GM19372 (cell line): ENCODE measurements at regions not wholly inside any gene's neighbourhood (a gene's known extent, or its start where the extent isn't known, plus 50 kb on each side); places are given as distances from the start of the nearest gene placed in this dataset.

ENCODE experiments used
- ATAC-seq: cut with Tn5 transposase; IDR thresholded peaks from one replicate; pipeline ENCODE4 v1.9.1; 2021; ENCODE audit warnings: mild to moderate bottlenecking, low read depth, moderate library complexity; ENCODE audit not compliant: unreplicated experiment

DNA sequence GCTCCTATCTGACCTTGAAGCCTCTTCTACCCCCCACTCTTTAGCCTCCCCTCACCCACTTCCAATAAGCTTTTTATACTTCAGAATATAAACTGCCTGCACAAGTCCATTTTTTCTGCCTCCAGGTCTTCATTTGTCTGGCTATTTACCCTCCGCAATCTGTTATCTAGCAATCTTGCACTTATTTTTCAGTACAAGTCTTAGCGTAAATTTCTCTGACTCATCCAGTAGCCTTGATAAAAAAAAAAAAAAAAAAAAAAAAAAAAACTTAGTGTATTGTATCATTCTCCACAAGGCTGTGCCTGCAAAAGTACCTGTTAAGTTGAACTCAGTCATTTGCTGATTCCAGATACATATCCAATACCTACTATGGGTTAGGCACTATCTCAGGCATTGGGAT is 219.5 kb upstream of the DKK2 start:
- no peak for ATAC-seq

DNA sequence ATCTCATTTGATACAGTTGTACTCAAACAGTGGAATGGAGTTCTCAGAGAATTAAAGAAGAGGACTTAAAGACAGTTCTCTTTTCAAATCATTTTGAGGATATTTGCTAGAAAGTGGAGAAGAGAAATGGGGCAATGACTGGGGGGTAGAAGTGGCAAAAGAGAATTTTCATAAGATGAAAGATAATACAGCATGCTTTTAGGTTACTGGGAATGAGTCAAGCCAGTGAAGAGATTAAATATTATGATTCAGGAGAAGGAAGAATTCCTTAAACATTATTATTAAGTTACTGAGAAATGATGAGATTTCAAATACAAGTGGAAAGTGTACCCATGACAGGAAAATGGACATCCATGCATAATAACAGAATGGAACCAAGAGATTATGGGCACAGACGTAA is 219.0 kb upstream of the DKK2 start:
- ATAC-seq: no peak

DNA sequence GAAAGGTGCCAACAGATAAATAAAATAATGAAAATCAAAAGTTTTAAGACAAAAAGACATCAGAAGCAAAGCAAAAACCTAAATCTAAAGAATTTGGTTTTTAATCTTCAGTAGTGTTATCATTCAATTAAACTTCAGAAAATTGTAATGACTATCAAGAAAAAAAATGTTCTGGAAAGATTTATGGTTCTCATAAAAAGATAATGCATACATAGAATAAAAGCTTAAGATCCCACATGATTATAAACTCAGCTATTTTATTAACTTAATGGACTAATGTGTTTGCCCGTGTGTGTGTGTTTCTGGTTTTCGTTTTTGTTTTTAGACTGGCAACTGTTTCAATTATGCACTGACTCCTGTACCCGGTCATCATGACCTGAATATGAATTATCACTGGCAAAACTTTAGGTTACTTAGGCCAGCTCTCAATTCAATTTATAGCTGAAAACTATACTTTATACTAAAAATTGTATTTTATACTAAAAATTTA is 217.5 kb upstream of the DKK2 start:
- no peak for ATAC-seq

DNA sequence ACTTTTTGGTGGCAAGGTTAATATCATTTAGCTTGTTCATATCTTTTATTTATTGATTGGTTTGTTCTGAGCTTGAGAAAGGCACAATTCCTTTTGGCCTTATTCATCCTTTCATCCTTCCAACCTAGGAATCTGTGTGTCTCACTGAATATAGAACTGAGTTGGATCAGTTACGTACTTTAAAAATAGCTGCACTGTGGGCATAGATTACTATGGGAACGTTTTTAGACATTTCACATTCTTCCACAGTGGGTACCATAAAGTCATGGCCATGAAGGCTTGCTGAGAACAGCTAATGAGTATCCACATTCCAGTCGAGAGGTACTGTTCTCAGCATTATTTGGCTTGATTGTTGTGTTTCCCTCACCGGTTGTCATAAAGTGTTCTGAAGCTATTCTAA is 217.0 kb upstream of the DKK2 start:
- ATAC-seq: no peak

DNA sequence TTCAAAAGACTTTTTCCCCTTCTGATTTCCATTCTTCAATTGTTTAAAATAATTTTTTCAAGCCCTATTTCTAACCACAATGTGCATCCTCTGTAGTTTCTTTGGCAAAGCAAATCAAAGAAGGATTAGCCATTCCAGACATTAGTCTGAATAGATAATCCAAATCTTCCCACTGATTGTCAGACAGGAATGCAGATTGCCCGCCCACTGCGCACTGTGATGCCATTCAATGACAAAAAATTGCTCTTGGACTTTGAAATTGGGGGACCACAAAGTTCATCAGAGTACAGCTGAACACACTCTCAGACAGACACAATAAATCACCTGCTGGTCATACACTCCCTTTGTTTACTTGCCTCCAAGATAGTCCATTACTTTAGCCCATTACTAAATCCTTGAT is 216.5 kb upstream of the DKK2 start:
- no peak for ATAC-seq

DNA sequence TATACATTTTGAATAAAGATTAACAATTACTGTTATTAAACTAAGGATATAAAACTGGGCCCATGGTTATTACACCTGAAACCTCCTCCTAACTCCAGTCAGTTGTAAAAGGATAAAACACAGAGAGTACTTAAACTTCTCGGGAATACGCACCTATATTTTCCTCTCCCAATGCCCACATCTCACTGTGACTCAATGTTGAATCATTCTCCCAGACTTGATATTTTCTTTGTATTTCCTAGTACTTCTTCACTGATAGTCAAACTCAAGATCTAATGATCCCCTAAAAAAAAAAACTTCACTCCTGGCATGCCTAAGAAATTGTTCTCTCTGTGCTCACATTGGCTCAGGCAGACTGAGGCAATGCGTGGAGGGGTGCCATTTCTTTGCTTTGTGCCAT is 212.5 kb upstream of the DKK2 start:
- ATAC-seq: no peak

DNA sequence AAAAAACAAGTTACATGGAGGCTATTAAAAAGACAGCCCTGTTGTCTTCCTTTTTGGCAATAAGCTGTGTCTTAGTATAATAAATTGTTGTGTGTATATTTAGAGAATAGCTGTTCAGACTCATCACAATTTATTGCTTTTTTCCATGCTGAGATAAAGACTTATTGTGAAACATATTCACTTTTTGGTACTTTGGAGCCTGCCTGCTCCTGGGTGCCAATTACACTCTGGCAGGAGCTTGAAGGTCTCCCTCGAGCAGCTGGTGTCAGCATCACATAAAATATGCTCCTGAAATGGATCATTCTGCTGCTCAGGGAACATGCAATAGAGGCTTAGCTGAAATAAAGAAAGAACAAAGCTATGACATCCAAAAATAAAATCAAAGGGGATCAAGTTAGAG is 211.6 kb upstream of the DKK2 start:
- no peak for ATAC-seq

DNA sequence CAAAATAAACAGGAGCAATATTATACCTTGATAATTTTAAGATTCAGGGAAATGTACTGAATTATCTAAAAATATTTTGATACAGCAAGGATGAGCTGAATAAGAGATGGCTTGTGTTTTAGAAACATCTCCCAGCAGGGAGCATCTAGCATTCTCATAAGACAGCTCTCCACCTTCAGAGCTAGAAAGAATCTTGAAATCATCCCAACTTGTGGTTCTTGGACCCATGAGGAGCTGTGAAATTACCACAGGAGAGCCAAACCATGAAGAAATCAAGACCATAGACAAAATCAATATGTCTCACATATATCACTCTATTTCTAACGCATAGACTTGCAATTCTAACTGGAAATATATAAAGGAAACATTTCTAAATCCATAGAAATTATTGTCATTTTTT is 210.6 kb upstream of the DKK2 start:
- ATAC-seq: no peak

DNA sequence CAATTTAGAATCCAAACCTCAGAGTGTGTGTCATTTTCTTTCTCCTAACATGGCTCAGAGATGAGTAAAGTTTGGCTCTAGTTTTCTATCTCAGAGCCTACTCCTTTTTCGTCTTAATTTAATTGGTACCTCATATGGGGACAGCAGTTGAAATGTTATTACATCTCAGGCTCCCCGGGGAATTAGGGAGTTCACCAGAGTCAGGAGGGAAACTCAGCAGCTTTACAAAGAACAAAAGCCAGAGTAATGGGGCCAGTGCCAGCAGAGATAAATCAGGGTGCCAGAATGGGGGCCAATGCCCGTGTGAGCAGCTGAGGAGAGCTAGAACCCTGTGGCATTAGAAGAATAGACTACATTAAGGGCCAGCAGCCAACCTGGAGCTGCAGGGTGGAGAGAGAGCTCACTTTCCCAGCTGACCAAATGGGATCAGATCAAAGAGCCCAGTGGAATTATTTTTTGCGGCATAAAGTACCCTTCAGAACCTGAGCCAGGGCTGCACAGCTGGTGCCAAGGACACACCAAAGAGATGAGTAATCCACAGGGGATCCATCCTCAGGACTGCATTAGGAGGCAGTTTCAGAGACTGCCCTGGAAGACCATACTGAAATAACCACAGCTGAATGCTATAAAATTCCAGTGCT is 207.1 kb upstream of the DKK2 start:
- ATAC-seq: no peak

DNA sequence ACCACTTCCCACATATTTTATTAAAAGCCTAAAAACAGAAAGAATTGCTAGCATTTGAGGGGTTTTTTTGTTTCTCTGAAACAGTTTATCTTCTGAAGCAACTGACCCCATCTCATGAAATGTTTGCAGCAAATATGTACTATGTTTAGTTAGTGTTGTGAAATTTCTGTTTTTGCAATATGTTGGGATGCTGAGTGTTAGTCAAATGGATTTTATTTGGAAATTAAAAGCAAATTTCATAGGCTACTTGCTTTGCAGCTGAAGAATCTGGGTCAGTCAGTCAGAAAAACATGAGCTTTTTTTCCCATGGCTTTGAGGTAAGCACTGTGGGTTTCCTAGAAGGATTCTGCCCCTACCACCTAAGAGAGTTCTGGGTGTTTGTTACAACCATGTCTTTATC is 184.9 kb upstream of the DKK2 start:
- no peak for ATAC-seq

DNA sequence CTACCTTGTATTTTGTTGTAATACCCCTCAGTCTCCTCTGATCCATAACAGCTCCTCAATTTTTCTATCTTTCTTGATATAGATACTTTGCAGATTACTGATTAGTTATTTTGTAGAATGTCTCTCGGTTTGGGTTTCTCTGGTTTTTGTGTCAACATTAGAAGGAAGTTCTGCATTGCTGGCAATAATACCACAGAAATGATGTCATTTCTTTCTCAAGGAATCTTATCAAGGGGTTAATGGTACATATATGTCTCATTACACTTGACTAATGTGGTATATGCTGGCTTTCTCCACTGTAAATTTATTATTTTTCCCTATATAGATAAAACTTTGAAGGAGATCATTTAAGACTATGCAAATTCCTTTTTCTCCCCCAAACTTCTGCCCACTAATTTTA is 183.6 kb upstream of the DKK2 start:
- no peak for ATAC-seq

DNA sequence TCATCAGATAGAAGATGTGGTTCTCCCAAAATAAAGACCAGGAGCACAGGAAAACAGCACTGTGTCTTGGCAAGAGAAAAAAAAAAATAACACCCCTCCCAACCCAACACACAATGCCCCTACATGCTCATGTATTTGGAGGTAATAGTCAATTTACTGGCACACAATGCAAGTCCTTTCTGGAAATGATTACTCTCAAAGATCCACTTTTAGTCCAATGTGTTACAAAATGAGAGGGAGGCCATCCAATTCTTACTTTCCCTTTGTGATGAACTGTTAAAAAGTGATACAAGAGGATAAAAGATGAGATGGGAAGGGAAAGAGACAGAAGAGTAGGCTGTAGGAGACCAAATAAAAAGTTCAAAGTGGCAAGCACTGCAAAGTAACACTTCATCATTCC is 180.3 kb upstream of the DKK2 start:
- ATAC-seq: no peak

DNA sequence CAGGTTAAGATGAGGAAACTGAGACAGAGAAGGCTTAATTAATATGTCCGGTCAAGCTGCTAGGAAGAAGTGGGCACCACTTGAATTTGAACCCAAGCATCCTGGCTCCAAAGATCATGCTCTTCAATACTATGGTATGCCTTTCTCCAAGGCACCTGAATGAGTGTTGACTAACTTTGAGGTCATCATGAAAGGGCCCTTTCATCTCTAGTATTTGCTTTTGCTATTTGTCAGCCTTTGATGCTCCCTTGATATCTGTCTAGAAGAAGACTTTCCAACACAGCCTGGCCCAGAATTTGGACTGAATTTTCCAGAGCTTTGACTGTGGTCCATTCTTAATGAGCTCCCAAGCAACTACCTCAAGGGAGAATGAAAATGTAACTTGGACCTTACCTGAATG is 179.1 kb upstream of the DKK2 start:
- no peak for ATAC-seq

DNA sequence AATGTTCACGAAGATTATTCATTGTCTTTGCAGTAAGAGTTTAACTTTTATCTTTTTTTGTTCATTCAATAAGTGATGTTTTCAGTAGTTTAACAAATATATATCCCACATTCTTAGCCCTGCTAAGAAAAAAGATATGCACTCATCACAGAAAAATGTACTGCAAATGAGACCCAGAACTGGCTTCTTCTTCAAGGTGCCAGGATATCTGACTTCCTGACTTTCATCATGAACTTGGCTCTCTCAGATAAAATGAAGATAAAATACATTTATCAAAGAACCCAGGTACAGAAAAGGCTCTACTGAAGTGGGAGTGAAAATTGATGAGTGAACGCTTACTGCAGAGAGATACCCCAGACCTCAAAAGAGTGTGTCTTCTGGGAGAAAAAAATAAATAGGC is 177.8 kb upstream of the DKK2 start:
- no peak for ATAC-seq

DNA sequence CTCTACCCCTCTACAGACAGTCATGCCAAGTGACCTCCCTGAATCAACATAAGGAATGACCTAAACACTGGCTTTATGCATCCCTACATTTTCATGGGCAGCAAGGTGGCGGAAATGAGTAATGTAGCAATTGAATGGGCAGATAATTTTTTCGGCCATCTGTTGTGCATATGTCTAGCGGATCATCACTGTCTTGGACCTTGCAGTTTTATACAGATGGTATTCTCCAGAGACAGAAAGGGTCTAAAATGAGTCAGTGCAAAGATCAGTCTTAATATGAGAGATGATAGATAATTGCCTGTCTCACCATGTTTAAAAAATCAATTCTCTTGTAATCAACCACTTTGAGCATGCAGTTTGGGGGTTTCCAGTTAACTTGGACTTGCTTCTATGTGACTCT is 177.3 kb upstream of the DKK2 start:
- ATAC-seq: no peak

DNA sequence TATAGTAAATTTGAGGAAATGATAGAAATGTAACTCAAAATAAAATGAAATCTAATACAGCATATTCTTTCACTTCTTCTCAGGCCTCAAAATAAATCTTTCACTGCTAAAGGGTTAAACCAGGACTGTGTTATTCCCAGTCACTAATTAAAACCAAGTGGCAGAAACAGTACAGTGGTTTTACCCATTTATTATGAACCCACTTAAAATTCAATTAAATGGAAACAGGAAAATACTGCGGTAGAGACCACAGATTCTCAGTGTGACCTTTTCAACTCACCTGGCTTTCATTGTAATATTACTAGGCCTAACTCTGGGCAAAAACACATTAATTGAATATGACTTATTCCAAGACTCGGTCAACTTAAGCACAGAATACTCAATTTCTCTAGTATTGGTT is 176.5 kb upstream of the DKK2 start:
- ATAC-seq: no peak

DNA sequence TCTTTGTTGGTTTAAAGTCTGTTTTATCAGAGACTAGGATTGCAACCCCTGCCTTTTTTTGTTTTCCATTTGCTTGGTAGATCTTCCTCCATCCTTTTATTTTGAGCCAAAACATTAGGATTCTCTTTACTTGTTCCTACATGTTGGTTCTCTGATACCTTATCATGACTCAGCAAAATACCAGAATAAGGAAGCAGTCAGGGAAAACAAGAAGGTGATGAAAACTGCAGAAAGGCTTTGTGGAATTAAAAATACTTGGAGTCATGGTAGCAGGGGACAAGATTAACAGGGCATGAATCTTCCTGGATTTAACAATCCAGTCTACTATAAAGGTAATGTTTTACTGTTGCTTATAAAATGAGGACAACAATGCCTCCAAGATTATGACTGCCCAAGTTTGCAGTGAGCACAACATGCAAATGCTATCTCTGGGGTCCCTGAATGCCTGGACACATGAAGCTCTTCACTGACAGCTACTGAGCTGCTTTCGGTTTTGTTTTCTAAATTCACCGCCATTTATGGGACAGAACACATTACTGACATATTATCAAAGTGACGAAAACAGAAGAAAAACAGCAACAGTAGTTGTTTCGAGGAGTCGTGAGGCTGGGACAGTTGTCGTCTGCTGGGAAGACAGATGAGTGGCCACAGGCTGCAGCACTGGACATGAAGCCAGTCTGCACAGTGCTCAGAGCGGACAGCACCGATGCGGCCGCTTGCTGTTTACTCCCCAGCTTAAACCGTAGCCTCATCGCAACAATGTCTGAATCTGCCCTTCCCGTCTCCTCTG is 174.5 kb upstream of the DKK2 start:
- ATAC-seq: no peak

DNA sequence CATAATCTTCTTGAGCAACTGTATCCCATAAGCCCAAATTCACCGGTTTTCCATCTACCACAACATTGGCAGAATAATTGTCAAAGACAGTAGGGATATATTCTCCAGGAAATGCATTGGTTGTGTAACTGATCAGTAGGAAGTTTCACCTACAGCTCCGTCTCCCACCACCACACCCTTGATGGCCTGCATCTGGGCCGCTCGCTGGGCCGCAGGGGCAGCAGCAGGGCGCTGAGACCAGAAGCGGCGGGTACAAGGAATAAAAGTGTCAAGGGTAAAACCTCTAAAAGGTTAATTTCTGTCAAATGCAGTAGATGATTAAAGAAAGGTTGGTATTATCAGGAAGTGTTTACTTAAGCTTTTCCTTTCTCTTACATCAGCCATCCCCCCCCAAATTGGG is 167.6 kb upstream of the DKK2 start:
- ATAC-seq: no peak

DNA sequence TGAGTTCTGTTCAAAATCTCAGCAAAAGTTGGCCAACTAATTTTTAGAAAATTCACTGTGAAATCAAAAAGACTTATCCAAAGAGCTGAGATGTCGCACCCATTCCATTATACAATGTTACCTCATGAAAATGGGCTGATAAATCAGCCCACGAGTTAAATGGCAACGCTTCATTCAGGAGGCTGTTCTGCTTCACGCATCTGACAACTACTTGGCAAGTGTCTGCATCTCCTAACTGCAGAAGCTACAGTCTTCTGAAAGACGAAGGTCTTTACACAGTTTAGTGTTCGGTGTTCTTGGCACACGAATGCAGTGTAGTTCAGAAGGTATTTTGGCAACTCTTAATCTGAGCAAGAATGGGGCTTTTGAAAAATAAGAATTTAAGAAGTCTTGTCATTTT is 166.6 kb upstream of the DKK2 start:
- no peak for ATAC-seq

DNA sequence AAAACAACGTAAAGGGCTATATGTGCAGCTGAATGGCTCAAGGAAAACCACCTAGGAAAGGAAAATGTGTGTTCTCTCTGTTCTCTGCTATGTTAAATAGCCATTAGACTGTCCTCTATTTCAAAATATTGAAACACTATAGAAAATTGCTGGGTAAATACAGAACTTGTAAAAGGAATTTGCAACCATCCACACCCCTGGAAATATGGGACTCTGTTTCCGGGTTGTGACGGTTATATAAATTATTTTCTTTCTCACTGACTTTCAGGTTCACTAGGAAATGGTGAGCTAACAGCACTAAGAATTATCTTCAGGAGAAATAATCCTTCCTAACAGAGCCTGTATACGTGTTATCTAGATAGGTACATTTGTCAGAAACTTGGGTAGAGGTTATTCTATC is 161.0 kb upstream of the DKK2 start:
- no peak for ATAC-seq

DNA sequence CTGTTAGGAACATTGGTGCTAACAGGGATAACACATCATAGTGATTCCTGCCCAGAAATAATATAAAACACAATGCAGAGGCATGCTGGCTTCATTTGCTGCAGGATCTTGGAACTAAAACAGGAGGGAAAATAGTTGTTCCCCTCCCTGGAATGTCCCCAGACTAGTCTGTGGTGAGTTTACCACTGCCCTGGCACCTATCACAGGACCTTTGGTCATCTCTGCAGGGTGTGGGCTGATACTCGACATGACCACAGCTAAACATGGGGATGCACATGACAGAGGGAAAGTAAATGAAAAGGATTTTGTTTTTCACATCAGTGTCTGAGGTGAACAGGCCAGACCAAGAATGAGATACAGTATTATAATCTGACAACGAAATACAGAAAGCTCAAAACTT is 160.2 kb upstream of the DKK2 start:
- no peak for ATAC-seq

DNA sequence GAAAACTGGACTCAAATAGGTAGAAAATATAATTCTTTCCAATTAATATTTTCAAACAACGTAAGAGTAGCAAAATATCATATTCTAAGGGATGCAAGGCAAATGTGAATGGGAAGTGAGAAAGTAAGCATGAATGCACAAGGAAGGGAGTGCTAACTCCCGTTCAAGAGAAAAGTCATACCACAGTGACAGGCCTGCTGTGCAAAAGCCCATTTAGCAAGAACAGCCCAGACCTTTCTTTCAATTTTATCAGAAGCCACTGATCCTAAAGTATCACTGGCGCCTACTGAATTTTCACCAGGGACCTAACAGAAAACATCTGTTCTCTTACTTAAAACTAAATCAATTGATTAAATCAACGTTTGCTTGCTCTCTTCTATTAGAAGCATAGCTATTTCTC is 157.9 kb upstream of the DKK2 start:
- ATAC-seq: no peak
